AG10803 (cell line): ENCODE measurements at regions not wholly inside any gene's neighbourhood (a gene's known extent, or its start where the extent isn't known, plus 50 kb on each side); places are given as distances from the start of the nearest gene placed in this dataset.

Source experiments
- DNase-seq: peaks from one replicate; pipeline ENCODE4 v3.0.0; 2010; ENCODE audit warnings: low read depth
- H3K4me3 ChIP-seq: 2 replicates; pipeline ENCODE4 v1.5.1; 2011; ENCODE audit warnings: mild to moderate bottlenecking, low read length, control low read depth
- TF ChIP-seq, protein P1 (sequence below): conservative IDR thresholded peaks from 2 replicates; pipeline ENCODE4 v1.5.1; 2011; ENCODE audit warnings: mild to moderate bottlenecking, low read length, control low read depth, inconsistent platforms

GRCh38 chr6:71053475-71053874, 96.6 kb upstream of the B3GAT2 start:
- TF ChIP-seq, protein P1, sequence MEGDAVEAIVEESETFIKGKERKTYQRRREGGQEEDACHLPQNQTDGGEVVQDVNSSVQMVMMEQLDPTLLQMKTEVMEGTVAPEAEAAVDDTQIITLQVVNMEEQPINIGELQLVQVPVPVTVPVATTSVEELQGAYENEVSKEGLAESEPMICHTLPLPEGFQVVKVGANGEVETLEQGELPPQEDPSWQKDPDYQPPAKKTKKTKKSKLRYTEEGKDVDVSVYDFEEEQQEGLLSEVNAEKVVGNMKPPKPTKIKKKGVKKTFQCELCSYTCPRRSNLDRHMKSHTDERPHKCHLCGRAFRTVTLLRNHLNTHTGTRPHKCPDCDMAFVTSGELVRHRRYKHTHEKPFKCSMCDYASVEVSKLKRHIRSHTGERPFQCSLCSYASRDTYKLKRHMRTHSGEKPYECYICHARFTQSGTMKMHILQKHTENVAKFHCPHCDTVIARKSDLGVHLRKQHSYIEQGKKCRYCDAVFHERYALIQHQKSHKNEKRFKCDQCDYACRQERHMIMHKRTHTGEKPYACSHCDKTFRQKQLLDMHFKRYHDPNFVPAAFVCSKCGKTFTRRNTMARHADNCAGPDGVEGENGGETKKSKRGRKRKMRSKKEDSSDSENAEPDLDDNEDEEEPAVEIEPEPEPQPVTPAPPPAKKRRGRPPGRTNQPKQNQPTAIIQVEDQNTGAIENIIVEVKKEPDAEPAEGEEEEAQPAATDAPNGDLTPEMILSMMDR: no peak
- H3K4me3 ChIP-seq: no peak overlapping the region
- no peak for DNase-seq

GRCh38 chr6:71056656-71057055, 99.8 kb upstream of the B3GAT2 start:
- TF ChIP-seq, protein P1: no peak
- no peak for DNase-seq
- no peak overlapping the region for H3K4me3 ChIP-seq

DNA sequence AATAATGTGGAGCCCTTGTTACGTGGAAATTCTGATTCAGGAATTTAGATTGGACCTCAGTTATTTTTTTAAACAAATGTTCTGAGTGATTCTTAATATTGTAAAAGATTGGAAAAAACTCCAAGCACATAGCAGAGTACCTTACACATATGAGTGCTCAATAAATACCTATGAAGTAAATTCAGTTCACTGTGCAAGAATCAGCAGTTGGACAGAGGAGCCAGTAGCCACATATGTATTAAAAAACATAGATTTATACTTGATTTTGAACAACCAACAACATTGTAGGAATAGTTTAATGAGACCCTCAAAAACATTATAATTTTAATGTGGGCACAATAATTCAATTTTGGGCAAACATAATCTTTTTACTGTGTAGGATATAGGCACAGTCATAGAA, 109.3 kb upstream of the B3GAT2 start:
- DNase-seq: no peak
- no peak overlapping the region for H3K4me3 ChIP-seq
- TF ChIP-seq, protein P1: no peak

DNA sequence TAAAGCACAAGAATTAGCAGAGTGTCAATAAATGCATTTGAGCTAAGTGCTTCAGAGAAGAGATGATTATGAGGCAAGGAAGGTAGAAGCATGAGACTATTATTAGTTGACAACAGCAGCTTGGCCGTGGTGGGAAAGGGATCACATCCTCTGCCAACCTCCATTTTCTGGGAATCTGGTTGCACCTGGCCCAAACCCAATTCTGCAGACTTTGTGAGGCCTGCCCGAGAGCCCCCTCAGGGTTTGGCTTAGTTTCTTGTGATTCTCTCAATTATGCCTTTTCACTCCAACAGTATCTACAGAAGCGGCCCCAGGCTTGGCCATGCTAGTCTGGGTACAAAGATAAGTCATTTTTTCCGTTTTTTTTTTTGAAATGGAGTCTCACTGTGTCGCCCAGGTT, 111.0 kb upstream of the B3GAT2 start:
- H3K4me3 ChIP-seq: no peak overlapping the region
- DNase-seq: no peak
- TF ChIP-seq, protein P1: no peak

DNA sequence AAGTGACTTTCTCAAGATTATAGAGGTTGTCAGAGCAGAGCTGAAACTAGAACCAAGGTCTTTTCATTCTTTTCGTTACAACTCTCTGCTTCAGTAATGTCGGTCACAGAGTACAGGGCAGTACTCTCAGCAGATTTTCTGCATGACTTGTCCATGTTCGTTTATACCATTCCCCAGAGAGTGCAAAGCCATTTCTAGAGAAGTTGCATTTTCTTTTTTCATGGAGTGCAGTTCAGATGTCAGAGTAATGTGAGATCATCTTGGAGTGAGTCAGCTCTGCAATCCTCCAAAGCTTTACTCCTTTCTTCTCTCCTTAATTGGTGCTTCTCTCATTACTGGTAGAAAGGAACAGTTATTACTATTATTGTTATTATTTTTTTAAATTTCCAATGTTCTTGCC, 115.6 kb upstream of the B3GAT2 start:
- TF ChIP-seq, protein P1: no peak
- no peak overlapping the region for H3K4me3 ChIP-seq
- no peak for DNase-seq

- TF ChIP-seq, protein P1: no peak
- no peak overlapping the region for H3K4me3 ChIP-seq
- DNase-seq: no peak
Measured at GRCh38 chr6:71077655-71078054, 120.8 kb upstream of the B3GAT2 start.

DNA sequence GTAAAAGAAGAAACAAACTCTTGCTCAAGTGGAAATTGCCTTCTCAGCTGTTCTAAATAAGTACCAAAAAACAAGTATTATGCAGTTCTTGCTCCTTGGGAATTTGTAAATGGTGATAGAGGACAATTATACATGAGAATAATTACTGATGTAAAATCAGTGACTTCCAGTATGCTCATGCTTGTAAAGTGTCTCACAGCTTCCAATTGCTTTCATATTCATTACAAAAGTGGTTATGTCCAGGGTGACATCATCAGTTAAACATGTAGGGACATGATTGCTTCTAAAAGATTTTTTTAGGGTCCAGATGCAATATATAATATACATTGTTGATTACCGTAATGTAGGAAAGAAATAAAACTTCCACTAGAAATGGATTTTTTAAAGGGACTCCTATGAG, 122.8 kb upstream of the B3GAT2 start:
- no peak overlapping the region for H3K4me3 ChIP-seq
- TF ChIP-seq, protein P1: no peak
- peak; percentile 10 for DNase-seq
